Stimulated activated CD4-positive, alpha-beta T cell treated with anti-CD3 and anti-CD28 coated beads, Interleukin-1b, Interleukin-23, amount 100 ng/mL, for 48 hours (primary cell): ENCODE measurements at regions not wholly inside any gene's neighbourhood (a gene's known extent, or its start where the extent isn't known, plus 50 kb on each side); places are given as distances from the start of the nearest gene placed in this dataset.
A peak's percentile ranks its signal among the peaks of the same experiment; 100 is the strongest.

ENCODE experiments used
- DNase-seq: peaks from one replicate; pipeline ENCODE4 v3.0.0-alpha.2; 2020

- no peak for DNase-seq
These were observed 79.7 kb downstream of the VMA21 start for GRCh38 chrX:151476604-151477303.

DNA sequence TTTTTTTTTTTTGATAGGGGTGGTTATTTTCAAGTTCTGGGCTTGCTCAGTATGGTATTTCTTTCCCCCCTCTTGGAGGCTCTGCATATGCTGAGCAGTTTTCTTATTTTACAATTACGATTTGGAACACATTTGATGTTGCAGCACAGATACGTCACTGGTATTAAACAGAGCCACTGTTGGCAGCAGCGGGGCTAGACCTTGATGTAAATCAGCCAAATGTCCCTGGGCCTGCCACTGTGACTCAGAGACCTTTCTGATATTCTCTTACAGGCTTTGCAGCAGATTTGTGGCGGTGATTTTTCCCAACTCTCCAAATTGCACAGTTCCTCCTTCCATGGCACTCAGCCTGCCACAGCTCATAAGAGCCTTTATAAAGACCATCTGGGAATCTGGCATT lies 81.1 kb downstream of the VMA21 start:
- no peak for DNase-seq

DNA sequence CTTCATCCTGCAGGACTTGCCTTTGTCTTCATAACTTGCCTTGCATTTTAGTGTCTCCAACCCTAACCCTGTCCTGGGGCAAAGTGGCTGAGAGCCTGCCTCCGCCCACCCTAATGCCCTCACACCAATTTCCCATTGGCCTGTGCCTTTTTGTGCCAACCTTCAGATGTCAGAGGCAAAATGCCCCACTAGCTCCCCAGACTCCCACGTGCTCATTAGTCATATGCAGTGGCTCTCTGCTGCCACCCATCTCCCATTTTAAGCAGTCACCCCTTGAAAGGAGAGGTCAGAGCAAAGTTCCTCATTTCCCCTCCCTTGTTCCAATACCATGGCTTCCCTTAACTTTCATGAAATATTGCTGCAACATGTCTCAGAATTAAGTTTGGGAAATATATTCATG lies 74.8 kb upstream of the PASD1 start:
- peak; percentile 1 for DNase-seq

DNA sequence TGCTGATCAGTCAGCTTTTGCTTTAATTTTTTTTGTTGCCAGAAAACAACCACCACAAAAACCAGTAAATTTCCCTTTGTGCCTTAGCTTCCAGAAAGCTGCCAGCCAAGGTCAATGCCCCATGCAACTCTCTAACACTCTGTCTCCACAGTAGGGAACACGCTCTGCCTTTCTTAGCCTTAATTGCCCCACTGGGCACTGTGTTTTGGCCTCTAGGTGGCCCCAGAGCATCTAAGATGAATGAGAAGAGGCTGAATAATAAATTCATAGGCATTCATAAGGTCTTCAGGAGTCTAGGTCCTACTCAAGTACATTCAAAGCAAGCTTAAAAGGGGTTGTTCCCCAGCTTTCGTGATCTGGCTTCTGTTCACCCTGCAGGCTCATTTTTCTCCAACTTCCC lies 57.7 kb upstream of the PASD1 start:
- no peak for DNase-seq

DNA sequence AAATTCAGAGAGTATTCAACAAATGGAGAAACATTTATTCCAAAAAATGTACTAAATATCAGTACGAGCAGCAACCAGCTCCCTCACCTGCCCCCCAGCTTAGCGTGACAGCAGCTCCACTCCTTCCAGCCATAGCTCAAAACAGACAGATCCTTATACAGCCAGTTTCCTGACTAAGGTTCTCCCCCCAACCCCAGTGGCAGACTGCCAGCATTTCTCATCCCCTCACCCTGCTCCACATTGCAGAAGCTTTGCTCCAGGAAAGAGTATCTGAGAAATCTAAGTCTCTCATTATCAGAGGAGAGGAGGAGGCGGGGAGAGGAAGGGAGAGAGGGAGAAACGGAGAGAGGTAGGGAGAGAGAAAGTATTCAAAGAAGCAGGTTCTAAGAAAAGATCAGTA lies 53.3 kb upstream of the PASD1 start:
- no peak for DNase-seq

DNA sequence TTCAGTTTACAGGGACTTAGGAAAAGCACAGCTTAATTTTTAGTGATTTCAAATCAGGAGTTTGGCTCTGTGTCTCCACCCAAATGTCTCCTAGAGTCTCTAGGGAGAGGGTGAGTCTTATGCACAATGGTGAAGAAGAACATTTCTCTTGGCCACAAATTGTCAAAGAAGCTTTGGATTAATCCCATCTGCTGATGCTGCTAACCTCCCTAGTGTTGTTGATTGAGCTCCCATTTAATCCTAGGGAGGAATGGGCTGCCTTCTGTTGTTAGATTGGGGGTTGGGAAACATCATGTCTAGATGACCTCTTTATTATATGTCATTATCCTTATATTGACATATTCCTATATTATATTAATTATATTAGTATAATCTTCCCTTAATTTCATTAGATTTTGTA lies 50.0 kb upstream of the PASD1 start:
- no peak for DNase-seq
